GM23338 (cell line): ENCODE measurements at regions not wholly inside any gene's neighbourhood (a gene's known extent, or its start where the extent isn't known, plus 50 kb on each side); places are given as distances from the start of the nearest gene placed in this dataset.

Source experiments
- CTCF ChIP-seq, 2 experiments: fragments of 200-600 bp in 1 of 2; sonication (generic) in 1 of 2; conservative IDR thresholded peaks; 2 replicates each; pipeline versions ENCODE4 v1.5.1 to v1.6.1; 2016 to 2017; ENCODE audit warnings: antibody characterized with exemption in 2 of 2, low read depth in 2 of 2, mild to moderate bottlenecking in 2 of 2, moderate library complexity in 1 of 2
- NANOG ChIP-seq: IDR thresholded peaks from 2 replicates; pipeline ENCODE4 v1.6.1; 2016; ENCODE audit warnings: antibody characterized with exemption, borderline replicate concordance
- POLR2AphosphoS5 ChIP-seq: IDR thresholded peaks from 2 replicates; pipeline ENCODE4 v1.6.1; 2016; ENCODE audit warnings: antibody characterized with exemption, low read depth

GRCh38 chrX:22577181-22577580, 304.5 kb downstream of the CBLL2 start:
- TF ChIP-seq POLR2AphosphoS5 (no peak), CTCF (conservative IDR thresholded peaks at IDR 0.05; ENCODE audit: low read depth in 2 of 2) (no peak), NANOG (no peak)
